ENCODE measurements at regions not wholly inside any gene's neighbourhood (a gene's known extent, or its start where the extent isn't known, plus 50 kb on each side); places are given as distances from the start of the nearest gene placed in this dataset.

GRCh38 chr20:10857352-10858070 lies 183.7 kb upstream of the JAG1 start:
- TF ChIP-seq CTCF (IDR thresholded peaks at IDR 0.05) = no peak
- TF ChIP-seq POLR2A (IDR thresholded peaks at IDR 0.05) = no peak

All from Peyer's patch (tissue), 4 donors.